ENCODE measurements at regions not wholly inside any gene's neighbourhood (a gene's known extent, or its start where the extent isn't known, plus 50 kb on each side); places are given as distances from the start of the nearest gene placed in this dataset.

DNA sequence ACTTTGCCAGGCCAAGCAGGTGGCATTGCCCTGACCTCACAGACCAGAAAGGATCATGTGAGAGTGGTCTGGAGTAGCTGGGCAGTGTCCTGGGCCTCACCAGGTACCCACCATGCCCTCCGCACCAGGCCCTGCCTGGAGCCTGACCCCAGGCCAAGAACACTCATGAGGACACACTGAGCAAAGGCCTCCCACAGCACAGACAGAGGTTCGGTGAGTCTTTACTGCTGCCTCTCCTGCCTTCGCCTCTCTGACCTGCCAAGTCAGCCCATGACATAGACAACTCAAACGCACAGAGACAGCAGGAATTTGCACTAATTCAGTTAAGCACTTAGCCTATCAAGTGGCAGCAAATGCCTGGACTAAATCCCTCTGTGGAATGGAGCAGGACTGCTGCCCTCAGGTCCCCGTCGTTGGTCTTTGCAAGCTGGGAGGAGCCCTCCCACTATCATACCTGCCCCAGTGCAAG is 62.5 kb downstream of the RHOB start:
- no peak overlapping the region for H3K4me3 ChIP-seq (replicated peaks; ENCODE audit: low read depth, low read length)
- TF ChIP-seq CTCF (IDR thresholded peaks at IDR 0.05; ENCODE audit: low read length, missing control alignments) = no peak
- DNase-seq (ENCODE audit: low read depth) = no peak

DNA sequence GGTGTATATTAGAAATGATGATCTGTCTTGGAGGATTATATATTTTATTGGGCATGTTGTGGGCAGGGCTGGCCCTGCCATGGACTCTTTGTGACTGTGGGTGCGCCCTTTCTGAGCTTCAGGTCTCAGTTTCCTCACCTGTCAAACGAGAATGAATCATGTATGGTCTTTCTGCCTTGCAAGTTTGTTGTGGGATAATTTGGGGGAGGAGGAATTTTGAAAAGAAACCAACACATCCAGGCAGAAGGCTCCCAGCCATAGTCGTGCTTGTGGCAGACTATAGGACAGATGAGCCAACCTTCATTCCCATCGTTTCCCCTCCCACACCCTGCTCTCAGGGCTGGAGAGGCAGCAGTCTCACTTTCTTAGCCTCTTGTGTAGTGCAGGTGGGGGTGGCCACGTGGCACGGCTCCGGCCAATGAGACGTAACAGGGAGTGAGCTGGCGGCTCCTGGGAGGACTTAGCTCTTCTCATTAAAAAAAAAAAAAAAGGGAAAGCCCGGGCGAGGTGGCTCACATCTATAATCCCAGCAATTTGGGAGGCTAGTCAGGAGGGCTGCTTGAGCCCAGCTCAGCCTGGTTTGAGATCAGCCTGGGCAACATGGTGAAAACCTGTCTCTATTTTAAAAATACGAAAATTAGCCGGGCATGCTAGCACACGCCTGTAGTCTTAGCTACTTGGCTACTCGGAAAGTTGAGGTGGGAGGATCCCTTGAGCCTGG is 63.1 kb downstream of the RHOB start:
- H3K4me3 ChIP-seq (replicated peaks; ENCODE audit: low read depth, low read length) = no peak overlapping the region
- TF ChIP-seq CTCF (IDR thresholded peaks at IDR 0.05; ENCODE audit: low read length, missing control alignments) = no peak
- DNase-seq (ENCODE audit: low read depth) = peak; percentile 13

GRCh38 chr2:20511130-20511529 is 64.3 kb downstream of the RHOB start:
- DNase-seq (ENCODE audit: low read depth) = no peak
- TF ChIP-seq CTCF (IDR thresholded peaks at IDR 0.05; ENCODE audit: low read length, missing control alignments) = no peak
- no peak overlapping the region for H3K4me3 ChIP-seq (replicated peaks; ENCODE audit: low read depth, low read length)

DNA sequence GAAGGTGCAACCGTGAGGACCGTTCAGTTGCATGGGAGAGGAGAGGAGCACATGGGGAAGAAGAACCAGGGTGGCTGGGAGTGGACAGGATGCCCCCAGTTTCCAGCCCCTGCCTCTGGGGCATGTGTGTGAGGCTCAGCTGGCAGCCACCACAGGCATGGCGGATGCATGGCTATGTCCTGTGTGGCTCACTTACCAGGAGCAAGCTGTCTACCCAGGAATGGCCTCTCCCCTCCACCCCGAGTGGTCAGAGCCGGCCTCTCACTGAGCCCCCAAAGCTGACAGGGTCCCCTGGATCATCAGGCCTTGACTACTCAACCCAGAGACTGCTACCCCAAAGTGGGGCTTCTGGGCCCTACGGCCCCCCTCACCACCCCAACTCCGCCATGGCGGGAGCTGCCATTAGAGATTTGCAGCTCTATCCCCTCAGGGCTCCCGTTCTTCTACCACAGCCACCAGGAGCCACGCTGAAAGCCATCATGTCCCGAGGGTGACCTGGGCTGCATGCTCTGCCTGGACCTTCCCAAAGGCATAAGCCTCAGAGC is 65.3 kb downstream of the RHOB start:
- no peak for DNase-seq (ENCODE audit: low read depth)
- no peak overlapping the region for H3K4me3 ChIP-seq (replicated peaks; ENCODE audit: low read depth, low read length)
- TF ChIP-seq CTCF (IDR thresholded peaks at IDR 0.05; ENCODE audit: low read length, missing control alignments) = no peak

DNA sequence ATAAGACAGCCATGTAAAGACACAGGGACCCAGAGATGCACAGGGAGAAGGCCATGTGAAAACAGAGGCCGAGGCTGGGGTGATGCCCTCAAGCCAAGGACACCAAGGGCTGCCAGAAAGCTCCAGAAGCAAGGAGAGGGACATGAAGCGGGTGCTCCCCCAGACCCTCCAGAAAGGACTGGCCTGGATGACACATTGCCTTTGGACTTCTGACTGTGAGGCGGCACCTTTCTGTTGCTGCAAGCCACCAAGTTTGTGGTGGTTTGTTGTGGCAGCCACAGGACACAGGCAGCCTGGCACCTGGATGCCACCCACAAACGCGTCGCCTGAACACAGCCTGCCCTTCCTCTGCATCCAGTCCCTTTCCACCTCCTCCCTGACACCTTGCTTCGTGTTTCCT is 67.1 kb downstream of the RHOB start:
- no peak for TF ChIP-seq CTCF (IDR thresholded peaks at IDR 0.05; ENCODE audit: low read length, missing control alignments)
- no peak for DNase-seq (ENCODE audit: low read depth)
- no peak overlapping the region for H3K4me3 ChIP-seq (replicated peaks; ENCODE audit: low read depth, low read length)

- DNase-seq (ENCODE audit: low read depth) = peak; percentile 97
- H3K4me3 ChIP-seq (replicated peaks; ENCODE audit: low read depth, low read length) = no peak overlapping the region
These were observed 67.9 kb downstream of the RHOB start for GRCh38 chr2:20514596-20515269.

More at GRCh38 chr2:20514596-20515269, 67.9 kb downstream of the RHOB start:
- no peak for TF ChIP-seq CTCF (IDR thresholded peaks at IDR 0.05; ENCODE audit: low read length, missing control alignments)
